ENCODE measurements at regions not wholly inside any gene's neighbourhood (a gene's known extent, or its start where the extent isn't known, plus 50 kb on each side); places are given as distances from the start of the nearest gene placed in this dataset.
"Not testable (repeated sequence)": the region's sequence is repeated elsewhere in the genome, so short reads cannot be mapped to it uniquely, and the experiment has no call there.

- H3K4me1 Mint-ChIP-seq, result no peaks in the 10 kb centered on the region
- peaks cover 0 to 3% (median 0%) of the 10 kb centered on the region in 7 donors for H3K9me3 Mint-ChIP-seq
- H3K27me3 Mint-ChIP-seq, result peaks cover 0 to 13% (median 9%) of the 10 kb centered on the region in 3 donors
- no peak overlapping the region for H3K27ac Mint-ChIP-seq
- ATAC-seq (ENCODE audit: low read depth in 2 of 2) (no peak), DNase-seq (no peak)
- no peak overlapping the region for H3K4me3 Mint-ChIP-seq
- peaks cover 0 to 7% of the 10 kb centered on the region in 2 donors for H3K36me3 Mint-ChIP-seq
Measured at GRCh38 chrX:1871887-1872286, 257.0 kb downstream of the ASMT start.

GRCh38 chrX:1873671-1874070, 258.8 kb downstream of the ASMT start:
- Mint-ChIP-seq H3K9me3 (peaks cover 0 to 6% (median 4%) of the 10 kb centered on the region in 7 donors), H3K27ac (peak overlapping the region in 1 of 6 donors; percentile 16), H3K27me3 (peaks cover 8 to 22% (median 9%) of the 10 kb centered on the region in 3 donors), H3K36me3 (peaks cover 5 to 19% of the 10 kb centered on the region in 2 donors), H3K4me3 (no peak overlapping the region), H3K4me1 (peaks cover 0 to 4% (median 0%) of the 10 kb centered on the region in 3 donors)
- DNase-seq (no peak), ATAC-seq (ENCODE audit: low read depth in 2 of 2) (no peak)

GRCh38 chrX:1874416-1874815, 259.6 kb downstream of the ASMT start:
- ATAC-seq (ENCODE audit: low read depth in 2 of 2) (no peak), DNase-seq (no peak)
- no peak overlapping the region for H3K4me3 Mint-ChIP-seq
- peaks cover 8 to 22% (median 10%) of the 10 kb centered on the region in 3 donors for H3K27me3 Mint-ChIP-seq
- peaks cover 5 to 19% of the 10 kb centered on the region in 2 donors for H3K36me3 Mint-ChIP-seq
- no peak overlapping the region for H3K27ac Mint-ChIP-seq
- peaks cover 0 to 8% (median 5%) of the 10 kb centered on the region in 7 donors for H3K9me3 Mint-ChIP-seq
- H3K4me1 Mint-ChIP-seq, result peaks cover 0 to 4% (median 0%) of the 10 kb centered on the region in 3 donors

- Mint-ChIP-seq H3K36me3 (peaks cover 5 to 19% of the 10 kb centered on the region in 2 donors), H3K27me3 (peaks cover 8 to 22% (median 12%) of the 10 kb centered on the region in 3 donors)
Measured at GRCh38 chrX:1874899-1875298, 260.0 kb downstream of the ASMT start.

GRCh38 chrX:1876041-1876440, 261.2 kb downstream of the ASMT start:
- Mint-ChIP-seq H3K9me3 (peaks cover 0 to 15% (median 12%) of the 10 kb centered on the region in 7 donors), H3K4me1 (peaks cover 0 to 10% (median 0%) of the 10 kb centered on the region in 3 donors), H3K36me3 (peaks cover 5 to 19% of the 10 kb centered on the region in 2 donors), H3K27me3 (peaks cover 8 to 22% (median 12%) of the 10 kb centered on the region in 3 donors), H3K4me3 (no peak overlapping the region), H3K27ac (no peak overlapping the region)
- DNase-seq (no peak), ATAC-seq (ENCODE audit: low read depth in 2 of 2) (no peak)

More at GRCh38 chrX:1874899-1875298, 260.0 kb downstream of the ASMT start:
- ATAC-seq (ENCODE audit: low read depth in 2 of 2) (no peak), DNase-seq (no peak)
- Mint-ChIP-seq H3K27ac (no peak overlapping the region), H3K4me1 (peaks cover 0 to 4% (median 0%) of the 10 kb centered on the region in 3 donors), H3K4me3 (no peak overlapping the region), H3K9me3 (peaks cover 0 to 8% (median 5%) of the 10 kb centered on the region in 7 donors)

- peaks cover 5 to 19% of the 10 kb centered on the region in 2 donors for H3K36me3 Mint-ChIP-seq
- ATAC-seq (ENCODE audit: low read depth in 2 of 2), result no peak
- H3K27ac Mint-ChIP-seq, result no peak overlapping the region
- H3K4me1 Mint-ChIP-seq, result peaks cover 0 to 10% (median 0%) of the 10 kb centered on the region in 3 donors
- H3K4me3 Mint-ChIP-seq, result no peak overlapping the region
- H3K9me3 Mint-ChIP-seq, result peaks cover 0 to 15% (median 10%) of the 10 kb centered on the region in 7 donors
- DNase-seq, result no peak
- peaks cover 8 to 22% (median 12%) of the 10 kb centered on the region in 3 donors for H3K27me3 Mint-ChIP-seq
Measured at GRCh38 chrX:1877780-1878179, 262.9 kb downstream of the ASMT start.

GRCh38 chrX:1880884-1881817, 266.3 kb downstream of the ASMT start:
- not testable (repeated sequence) for H3K4me3 Mint-ChIP-seq; DNase-seq; ATAC-seq (ENCODE audit: low read depth in 2 of 2)
- peaks cover 19 to 31% (median 27%) of the 10 kb centered on the region in 3 donors for H3K27me3 Mint-ChIP-seq
- H3K27ac Mint-ChIP-seq, result peak overlapping the region in 1 of 6 donors; percentile 25
- H3K9me3 Mint-ChIP-seq, result peaks cover 4 to 22% (median 10%) of the 10 kb centered on the region in 7 donors
- peaks cover 0 to 10% (median 0%) of the 10 kb centered on the region in 3 donors for H3K4me1 Mint-ChIP-seq
- H3K36me3 Mint-ChIP-seq, result peaks cover 13 to 23% of the 10 kb centered on the region in 2 donors

- peaks cover 8 to 11% of the 10 kb centered on the region in 2 donors for H3K36me3 Mint-ChIP-seq
- H3K27me3 Mint-ChIP-seq, result peaks cover 15 to 33% (median 19%) of the 10 kb centered on the region in 3 donors
- peaks cover 0 to 17% (median 10%) of the 10 kb centered on the region in 7 donors for H3K9me3 Mint-ChIP-seq
- DNase-seq (no peak), ATAC-seq (ENCODE audit: low read depth in 2 of 2) (no peak)
- no peak overlapping the region for H3K27ac Mint-ChIP-seq
- peaks cover 0 to 6% (median 0%) of the 10 kb centered on the region in 3 donors for H3K4me1 Mint-ChIP-seq
- no peak overlapping the region for H3K4me3 Mint-ChIP-seq
Measured at GRCh38 chrX:1883772-1884171, 268.9 kb downstream of the ASMT start.

GRCh38 chrX:1884446-1884845, 269.6 kb downstream of the ASMT start:
- Mint-ChIP-seq H3K27ac (no peak overlapping the region), H3K4me3 (no peak overlapping the region)

GRCh38 chrX:1885116-1885515, 270.3 kb downstream of the ASMT start:
- DNase-seq (no peak), ATAC-seq (ENCODE audit: low read depth in 2 of 2) (no peak)
- peaks cover 19 to 41% (median 20%) of the 10 kb centered on the region in 3 donors for H3K27me3 Mint-ChIP-seq
- no peak overlapping the region for H3K4me3 Mint-ChIP-seq
- H3K27ac Mint-ChIP-seq, result peak overlapping the region in 1 of 6 donors; percentile 46
- H3K9me3 Mint-ChIP-seq, result peaks cover 0 to 17% (median 8%) of the 10 kb centered on the region in 7 donors
- H3K4me1 Mint-ChIP-seq, result peaks cover 0 to 6% (median 0%) of the 10 kb centered on the region in 3 donors
- peaks cover 8 to 11% of the 10 kb centered on the region in 2 donors for H3K36me3 Mint-ChIP-seq

More at GRCh38 chrX:1884446-1884845, 269.6 kb downstream of the ASMT start:
- peaks cover 19 to 39% (median 19%) of the 10 kb centered on the region in 3 donors for H3K27me3 Mint-ChIP-seq
- DNase-seq, result no peak
- no peak for ATAC-seq (ENCODE audit: low read depth in 2 of 2)
- peaks cover 0 to 6% (median 0%) of the 10 kb centered on the region in 3 donors for H3K4me1 Mint-ChIP-seq
- peaks cover 0 to 17% (median 8%) of the 10 kb centered on the region in 7 donors for H3K9me3 Mint-ChIP-seq
- H3K36me3 Mint-ChIP-seq, result peaks cover 8 to 11% of the 10 kb centered on the region in 2 donors

GRCh38 chrX:1888305-1888704, 273.4 kb downstream of the ASMT start:
- peaks cover 19 to 45% (median 20%) of the 10 kb centered on the region in 3 donors for H3K27me3 Mint-ChIP-seq
- H3K27ac Mint-ChIP-seq; H3K4me1 Mint-ChIP-seq; H3K4me3 Mint-ChIP-seq; DNase-seq; H3K9me3 Mint-ChIP-seq; ATAC-seq (ENCODE audit: low read depth in 2 of 2): not testable (repeated sequence)
- H3K36me3 Mint-ChIP-seq, result peaks cover 8 to 11% of the 10 kb centered on the region in 2 donors

- H3K27ac Mint-ChIP-seq, result no peak overlapping the region
- ATAC-seq (ENCODE audit: low read depth in 2 of 2), result no peak
- no peaks in the 10 kb centered on the region for H3K4me1 Mint-ChIP-seq
- DNase-seq, result no peak
- no peak overlapping the region for H3K4me3 Mint-ChIP-seq
- H3K36me3 Mint-ChIP-seq, result no peaks in the 10 kb centered on the region
- peaks cover 0 to under 1% (median 0%) of the 10 kb centered on the region in 7 donors for H3K9me3 Mint-ChIP-seq
- H3K27me3 Mint-ChIP-seq, result peaks cover 0 to 17% (median 17%) of the 10 kb centered on the region in 3 donors
Measured at GRCh38 chrX:1894026-1894294, 279.1 kb downstream of the ASMT start.

- Mint-ChIP-seq H3K27ac (no peak overlapping the region), H3K4me3 (no peak overlapping the region), H3K27me3 (peaks cover 7 to 18% (median 11%) of the 10 kb centered on the region in 3 donors), H3K36me3 (no peaks in the 10 kb centered on the region), H3K4me1 (no peaks in the 10 kb centered on the region), H3K9me3 (peaks cover 0 to 3% (median 0%) of the 10 kb centered on the region in 7 donors)
- ATAC-seq (ENCODE audit: low read depth in 2 of 2) (no peak), DNase-seq (no peak)
Measured at GRCh38 chrX:1894740-1895139, 279.9 kb downstream of the ASMT start.

All from naive B cell (primary cell).